Midbrain (tissue), 1 donor: ENCODE measurements at regions not wholly inside any gene's neighbourhood (a gene's known extent, or its start where the extent isn't known, plus 50 kb on each side); places are given as distances from the start of the nearest gene placed in this dataset.

Source experiments
- DNase-seq: peaks from one replicate; lab custom pipeline; 2025; lab: John Stamatoyannopoulos, UW

- DNase-seq = no peak
Observed at GRCh38 chr2:236717120-236717519, 147.5 kb downstream of the ACKR3 start.

- DNase-seq = no peak
Observed at GRCh38 chr2:236717729-236718128, 148.1 kb downstream of the ACKR3 start.

DNA sequence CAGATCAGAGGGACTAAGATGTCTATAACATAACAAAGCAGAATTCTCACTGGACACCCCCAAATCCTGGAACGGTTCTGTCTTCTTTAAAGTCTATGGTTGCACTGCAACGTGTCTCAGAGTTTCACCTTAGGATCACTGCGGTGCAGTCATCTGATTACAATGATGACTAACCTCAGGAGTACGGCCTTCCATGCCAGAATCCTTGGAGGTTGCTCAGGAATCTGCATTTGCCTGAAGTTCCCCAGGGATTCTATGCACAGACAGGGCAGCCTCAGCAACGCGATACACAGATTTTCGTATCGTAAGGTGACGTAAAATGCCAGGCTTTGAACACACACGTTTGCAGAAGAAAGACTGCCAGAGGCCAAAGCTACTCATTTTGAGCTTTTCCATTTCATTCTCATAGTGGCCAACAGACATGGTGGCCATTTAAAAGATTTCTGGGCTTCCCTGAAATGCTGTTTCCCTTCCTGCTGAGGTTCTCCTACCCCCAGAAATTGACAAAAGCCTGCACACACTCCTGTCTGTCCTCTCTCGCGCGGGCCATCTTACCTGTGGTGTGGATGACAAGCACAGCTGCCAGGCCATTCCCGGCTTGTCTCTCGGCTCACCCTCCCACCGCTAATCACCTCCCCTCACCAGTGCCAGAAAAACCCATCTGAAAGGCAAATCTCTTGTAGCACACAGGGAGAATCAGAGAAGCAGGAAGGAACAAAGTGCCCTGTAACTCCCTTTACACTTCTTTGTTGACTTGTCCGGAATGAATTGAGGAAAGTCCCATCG is 148.8 kb downstream of the ACKR3 start:
- DNase-seq = no peak

GRCh38 chr2:236719192-236719635 is 149.6 kb downstream of the ACKR3 start:
- DNase-seq = no peak

GRCh38 chr2:236720974-236721540 is 151.4 kb downstream of the ACKR3 start:
- no peak for DNase-seq

GRCh38 chr2:236724200-236724599 is 154.6 kb downstream of the ACKR3 start:
- DNase-seq = no peak

- DNase-seq = no peak
Observed at GRCh38 chr2:236726701-236727450, 157.3 kb downstream of the ACKR3 start.

DNA sequence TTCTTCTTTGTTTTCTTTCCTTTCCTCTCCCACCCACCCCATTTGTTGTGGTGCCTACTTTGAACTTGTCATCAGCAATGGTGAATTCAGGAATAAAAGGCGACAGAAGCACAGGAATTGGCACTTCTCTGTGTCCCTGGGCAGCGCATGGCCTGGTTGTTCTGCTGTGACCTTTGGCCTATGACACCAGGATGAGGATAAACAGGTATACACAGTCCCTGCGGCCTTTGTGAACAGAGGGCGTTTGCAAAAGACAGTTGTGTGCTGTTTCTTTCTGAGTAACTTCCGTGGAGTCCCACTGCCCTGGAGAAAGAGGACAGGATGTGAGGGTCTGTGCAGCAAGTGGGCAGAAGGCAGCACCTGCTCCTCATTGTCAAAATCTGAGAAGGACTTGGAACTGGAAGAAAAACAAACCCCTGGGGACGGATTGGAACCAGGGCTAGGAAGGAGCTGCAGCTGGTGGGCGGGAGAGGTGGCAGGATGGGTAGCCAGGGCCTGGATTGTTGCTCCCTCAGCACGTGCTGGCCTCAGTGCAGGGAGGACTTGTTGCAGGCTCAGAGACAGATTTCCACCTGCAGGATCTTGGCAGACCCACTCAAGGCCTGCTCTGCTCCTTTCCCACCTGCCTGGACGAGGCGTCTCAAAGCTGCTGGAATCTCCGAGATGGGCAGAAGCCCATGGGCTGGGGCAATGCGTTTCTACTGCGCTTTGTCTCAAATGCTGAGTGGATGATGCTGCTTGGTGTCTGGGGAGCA is 159.5 kb downstream of the ACKR3 start:
- no peak for DNase-seq

GRCh38 chr2:236730393-236730792 is 160.8 kb downstream of the ACKR3 start:
- DNase-seq = no peak

DNA sequence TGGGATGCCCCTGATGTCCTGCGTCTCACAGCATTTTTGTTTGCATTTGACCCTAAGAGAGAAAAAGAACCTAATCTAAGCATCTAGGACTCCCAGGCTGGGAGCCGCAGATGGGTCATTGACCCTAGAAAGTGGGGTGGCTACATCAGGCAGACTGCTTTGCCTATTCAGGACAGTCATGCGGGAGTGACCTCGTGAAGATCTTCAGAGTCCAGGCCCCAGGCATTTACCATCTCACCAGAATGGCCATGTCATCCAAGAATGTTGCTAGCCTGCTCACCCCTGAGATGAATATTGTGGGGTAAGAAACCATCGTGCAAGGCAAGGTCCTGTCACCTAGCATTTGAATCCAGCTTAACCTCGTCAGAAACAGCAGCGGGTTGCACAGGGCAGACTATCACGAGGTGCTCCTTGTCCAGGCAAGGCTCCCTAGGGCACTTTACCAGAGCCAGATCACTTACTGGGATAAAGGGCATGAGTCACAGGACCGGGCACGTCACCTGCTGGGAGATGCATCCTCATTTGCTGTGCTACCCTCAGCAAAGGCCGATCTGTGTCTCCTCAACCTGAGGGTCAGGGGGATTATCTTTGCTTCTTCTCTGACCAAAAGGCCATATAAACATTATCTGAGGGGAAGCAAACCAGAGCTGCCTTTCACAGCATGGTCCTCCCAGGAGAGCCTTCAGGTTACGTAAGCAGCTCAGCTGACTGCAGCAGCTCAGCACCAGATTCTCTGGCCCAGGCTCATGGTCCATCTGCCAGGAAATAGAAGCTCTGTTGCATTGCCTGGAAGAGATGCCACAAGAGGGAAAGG is 162.3 kb downstream of the ACKR3 start:
- peak; percentile 51 for DNase-seq

- no peak for DNase-seq
Observed at GRCh38 chr2:236733156-236733555, 163.5 kb downstream of the ACKR3 start.

GRCh38 chr2:236735825-236736238 is 166.2 kb downstream of the ACKR3 start:
- DNase-seq = no peak

GRCh38 chr2:236738030-236738429 is 168.4 kb downstream of the ACKR3 start:
- DNase-seq = no peak

DNA sequence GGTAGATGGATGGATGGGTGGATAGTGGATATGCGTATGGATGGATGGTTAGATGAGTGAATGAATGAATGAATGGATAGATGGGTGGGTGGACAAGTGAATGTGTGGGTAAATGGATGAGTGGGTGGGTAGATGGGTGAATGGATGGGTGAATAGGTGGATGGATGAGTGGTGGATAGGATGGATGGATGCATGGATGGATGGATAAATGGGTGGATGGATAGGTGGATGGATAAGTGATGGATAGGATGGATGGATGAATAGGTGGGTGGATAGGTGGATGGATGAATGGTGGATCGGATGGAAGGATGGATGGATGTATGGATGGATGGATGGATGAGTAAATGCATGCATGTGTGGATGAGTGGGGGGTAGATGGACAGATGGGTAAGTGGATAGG is 169.3 kb downstream of the ACKR3 start:
- no peak for DNase-seq

- DNase-seq = no peak
Observed at GRCh38 chr2:236739663-236740062, 170.0 kb downstream of the ACKR3 start.

DNA sequence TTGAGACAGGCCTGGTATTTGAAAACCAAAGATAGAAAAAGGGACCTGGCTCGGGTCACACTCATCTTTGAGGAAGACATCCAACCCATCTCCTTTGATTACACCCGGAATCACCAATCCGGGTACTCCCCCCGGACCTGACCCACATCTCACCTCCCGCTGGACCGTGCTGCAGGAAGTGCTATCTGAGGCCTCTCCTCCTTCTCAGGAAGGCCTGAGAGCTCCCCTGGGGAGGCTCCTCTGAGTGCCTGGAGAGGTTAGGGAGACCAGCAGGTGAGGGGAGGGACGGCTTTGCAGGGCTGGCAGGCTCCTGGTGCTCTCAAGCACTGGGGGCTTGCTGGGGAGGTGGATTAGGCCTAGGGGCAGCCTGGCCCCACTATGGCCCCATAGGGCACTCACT is 170.9 kb downstream of the ACKR3 start:
- no peak for DNase-seq

DNA sequence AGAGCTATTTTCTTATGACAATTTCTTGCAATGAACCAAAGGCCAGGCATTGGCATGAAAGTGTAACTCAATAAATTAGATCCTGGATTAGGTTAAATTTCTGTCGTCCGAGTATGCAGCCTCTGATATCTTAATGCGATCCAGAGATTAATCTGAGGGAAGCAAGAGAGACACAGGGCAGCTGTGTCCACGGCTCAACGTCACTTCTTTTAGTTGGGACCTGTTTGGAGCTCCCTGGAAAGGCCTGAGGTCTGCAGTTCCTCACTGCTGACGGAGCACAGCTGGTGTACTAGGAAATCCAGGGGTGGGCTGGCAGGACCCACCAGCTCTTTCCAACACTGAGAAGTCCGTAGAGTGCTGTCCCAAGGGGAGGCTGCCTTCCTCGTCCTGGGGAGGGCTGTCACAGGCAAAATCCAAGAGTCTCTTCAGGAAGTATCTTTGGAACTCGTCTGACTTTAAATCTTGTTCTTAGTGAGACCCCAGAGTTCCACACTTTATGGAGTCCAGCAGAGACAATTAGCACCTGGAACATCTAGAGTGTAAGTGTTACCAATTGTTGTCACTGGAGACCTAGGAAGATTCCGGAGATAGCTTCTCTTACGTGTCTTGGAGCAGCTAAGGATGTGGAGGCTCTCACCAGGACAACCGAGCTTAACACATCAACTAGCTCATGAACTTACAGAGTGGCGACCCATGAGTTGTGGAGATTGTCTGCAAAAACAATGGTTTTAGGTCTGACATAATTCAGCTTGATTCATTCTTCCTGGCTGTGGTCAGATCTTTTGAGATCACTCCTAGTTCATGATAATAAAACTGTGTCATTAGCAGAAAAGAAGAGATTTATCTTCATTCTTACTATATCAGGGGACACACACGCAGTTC is 173.7 kb downstream of the ACKR3 start:
- no peak for DNase-seq

- no peak for DNase-seq
Observed at GRCh38 chr2:236743921-236744280, 174.3 kb downstream of the ACKR3 start.

- DNase-seq = peak; percentile 2
Observed at GRCh38 chr2:236744281-236744705, 174.7 kb downstream of the ACKR3 start.

GRCh38 chr2:236744716-236745115 is 175.1 kb downstream of the ACKR3 start:
- DNase-seq = no peak
